AG04449 (cell line): ENCODE measurements at regions not wholly inside any gene's neighbourhood (a gene's known extent, or its start where the extent isn't known, plus 50 kb on each side); places are given as distances from the start of the nearest gene placed in this dataset.
"Not testable (repeated sequence)": the region's sequence is repeated elsewhere in the genome, so short reads cannot be mapped to it uniquely, and the experiment has no call there.

ENCODE experiments used
- CTCF ChIA-PET: fragments of 350-600 bp; formaldehyde crosslinking; extraction: SDS; loops from one replicate; lab custom pipeline; 2021; ENCODE audit warnings: antibody characterized with exemption; lab: Yijun Ruan, JAX
- POLR2A ChIA-PET: fragments of 400-600, 350-600 bp; formaldehyde crosslinking; extraction: SDS; loops from one replicate; lab custom pipeline; 2020; ENCODE audit warnings: antibody characterized with exemption, inconsistent platforms; lab: Yijun Ruan, JAX
- DNase-seq: peaks from one replicate; pipeline ENCODE4 v3.0.0-alpha.2; 2010; ENCODE audit warnings: low read depth, low spot score
- H3K4me3 ChIP-seq: 2 replicates; pipeline ENCODE4 v1.5.1; 2011; ENCODE audit warnings: low read depth, mild to moderate bottlenecking, control low read depth, low read length
- CTCF ChIP-seq: IDR thresholded peaks from one replicate; pipeline ENCODE4 v1.5.1; 2011; ENCODE audit warnings: mild to moderate bottlenecking, moderate library complexity, low read length, control low read depth, inconsistent platforms; ENCODE audit not compliant: insufficient read depth; ENCODE audit errors: missing control alignments

GRCh38 chr6:85866370-85866730 is 223.7 kb upstream of the SYNCRIP start:
- peak overlapping the region; percentile 54 for H3K4me3 ChIP-seq
- TF ChIP-seq CTCF, result no peak
- POLR2A ChIA-PET, result no interaction called here
- CTCF ChIA-PET, result interaction anchor here (0.6 kb wide), 1 partner anchor 49 kb away, joined by 3 read pairs; no protein-coding TSS in a partner anchor
- DNase-seq, result no peak

- DNase-seq, result no peak
- no peak for TF ChIP-seq CTCF
- POLR2A ChIA-PET, result no interaction called here
- H3K4me3 ChIP-seq, result peak overlapping the region; percentile 54
- CTCF ChIA-PET, result interaction anchor here (0.6 to 0.7 kb wide), 2 partner anchors 48 to 52 kb away, joined by 3 read pairs; no protein-coding TSS in a partner anchor
Observed at GRCh38 chr6:85865420-85866369, 223.0 kb upstream of the SYNCRIP start.

DNA sequence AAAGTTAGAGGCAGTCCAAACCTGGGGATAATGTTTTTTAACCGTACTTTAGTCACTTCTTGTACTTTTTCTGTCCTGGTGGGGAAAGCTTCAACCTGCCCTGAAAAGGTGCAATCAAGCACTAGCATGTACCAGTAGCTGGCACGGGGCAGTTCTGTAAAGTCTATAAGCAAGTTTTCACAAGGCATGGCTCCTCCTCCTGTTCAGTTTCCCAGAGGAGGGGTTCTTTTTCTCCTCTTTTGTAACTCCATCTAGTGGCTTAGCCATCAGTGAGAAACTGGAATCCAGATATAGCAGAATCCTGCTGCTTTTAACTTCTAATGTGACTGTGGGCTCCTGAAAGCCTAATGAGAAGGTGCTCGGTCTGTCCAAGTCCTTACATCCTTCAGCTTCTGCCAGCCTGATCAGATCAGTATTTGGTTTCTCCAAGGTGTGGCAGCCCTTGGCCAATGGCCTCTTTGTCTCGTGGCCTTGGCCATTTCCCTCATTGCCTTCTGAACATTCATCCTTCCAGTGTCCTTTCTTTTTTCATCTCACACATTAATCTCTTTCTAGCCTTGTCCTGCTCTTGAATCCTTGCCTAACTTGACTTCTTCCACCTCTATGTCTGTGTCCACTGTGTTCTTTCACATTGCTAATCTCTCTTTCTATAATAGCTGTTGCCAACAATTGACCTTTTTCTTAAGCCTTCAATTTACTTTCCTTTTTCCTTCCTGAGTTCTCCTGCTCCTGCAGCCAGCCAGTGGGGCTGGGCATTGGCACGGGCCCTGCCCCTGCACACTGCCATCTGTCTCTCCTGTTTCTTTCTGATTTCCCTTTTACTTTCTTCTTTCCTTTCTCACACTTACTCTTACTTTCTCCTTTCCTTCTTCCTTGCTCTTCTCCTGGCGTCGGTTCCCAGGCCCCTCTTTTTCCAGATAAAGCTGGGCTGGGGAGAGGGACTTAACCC is 222.0 kb upstream of the SYNCRIP start:
- no peak for DNase-seq
- no peak for TF ChIP-seq CTCF
- no peak overlapping the region; the same call in 1 of the 2 replicates for H3K4me3 ChIP-seq
- POLR2A ChIA-PET, result no interaction called here
- CTCF ChIA-PET, result no interaction called here

GRCh38 chr6:85856235-85856634 is 213.5 kb upstream of the SYNCRIP start:
- POLR2A ChIA-PET, result no interaction called here
- TF ChIP-seq CTCF, result no peak
- CTCF ChIA-PET, result no interaction called here

DNA sequence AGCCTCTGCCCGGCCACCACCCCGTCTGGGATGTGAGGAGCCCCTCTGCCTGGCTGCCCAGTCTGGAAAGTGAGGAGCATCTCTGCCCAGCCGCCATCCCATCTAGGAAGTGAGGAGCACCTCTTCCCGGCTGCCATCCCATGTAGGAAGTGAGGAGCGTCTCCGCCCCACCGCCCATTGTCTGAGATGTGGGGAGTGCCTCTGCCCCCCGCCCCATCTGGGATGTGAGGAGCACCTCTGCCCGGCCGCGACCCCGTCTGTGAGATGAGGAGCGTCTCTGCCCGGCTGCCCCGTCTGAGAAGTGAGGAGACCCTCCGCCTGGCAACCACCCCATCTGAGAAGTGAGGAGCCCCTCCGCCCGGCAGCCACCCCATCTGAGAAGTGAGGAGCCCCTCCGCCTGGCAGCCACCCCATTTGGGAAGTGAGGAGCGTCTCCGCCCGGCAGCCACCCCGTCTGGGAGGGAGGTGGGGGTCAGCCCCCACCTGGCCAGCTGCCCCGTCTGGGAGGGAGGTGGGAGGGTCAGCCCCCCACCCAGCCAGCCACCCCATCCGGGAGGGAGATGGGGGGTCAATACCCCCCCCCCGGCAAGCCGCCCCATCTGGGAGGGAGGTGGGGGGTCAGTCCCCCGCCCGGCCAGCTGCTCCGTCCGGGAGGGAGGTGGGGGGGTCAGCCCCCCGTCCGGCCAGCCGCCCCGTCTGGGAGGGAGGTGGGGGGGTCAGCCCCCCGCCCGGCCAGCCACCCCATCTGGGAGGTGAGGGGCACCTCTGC is 195.8 kb upstream of the SYNCRIP start:
- H3K4me3 ChIP-seq, POLR2A ChIA-PET, CTCF ChIA-PET, DNase-seq: not testable (repeated sequence)

More at GRCh38 chr6:85856235-85856634, 213.5 kb upstream of the SYNCRIP start:
- no peak for DNase-seq
- H3K4me3 ChIP-seq, result no peak overlapping the region

DNA sequence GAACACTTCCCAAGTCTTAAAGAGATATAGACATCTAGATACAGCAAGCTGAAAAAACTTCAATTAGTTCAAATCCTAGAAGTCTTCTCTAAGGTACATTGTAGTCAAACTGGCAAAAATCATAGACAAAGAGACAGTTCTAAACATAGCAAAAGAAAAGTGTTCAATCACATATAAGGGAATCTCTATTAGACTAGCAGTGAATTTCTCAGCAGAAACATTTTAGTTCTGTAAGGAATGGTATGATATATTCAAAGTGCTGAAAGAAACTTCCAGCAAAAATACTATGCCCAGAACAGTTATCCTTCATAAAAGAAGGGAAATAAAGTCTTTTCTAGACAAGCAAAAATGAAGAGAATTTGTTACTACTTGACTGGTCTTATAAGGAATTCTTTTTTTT is 186.3 kb upstream of the SYNCRIP start:
- no peak for DNase-seq
- POLR2A ChIA-PET, result no interaction called here
- H3K4me3 ChIP-seq, result no peak overlapping the region
- CTCF ChIA-PET, result no interaction called here
- TF ChIP-seq CTCF, result no peak
